Nephron (organoid): ENCODE measurements at regions not wholly inside any gene's neighbourhood (a gene's known extent, or its start where the extent isn't known, plus 50 kb on each side); places are given as distances from the start of the nearest gene placed in this dataset.
"Not testable (repeated sequence)": the region's sequence is repeated elsewhere in the genome, so short reads cannot be mapped to it uniquely, and the experiment has no call there.

Experiments used
- H3K27ac Mint-ChIP-seq, 3 experiments: 2 replicates each; pipeline ENCODE4 v1.8.0; 2020; ENCODE audit warnings: mixed read lengths in 3 of 3, mild to moderate bottlenecking in 2 of 3, moderate library complexity in 1 of 3
- H3K27me3 Mint-ChIP-seq: 2 replicates; pipeline ENCODE4 v1.8.0; 2021; ENCODE audit warnings: low read depth, mild to moderate bottlenecking, moderate library complexity, mixed read lengths
- H3K36me3 Mint-ChIP-seq: 2 replicates; pipeline ENCODE4 v1.8.0; 2020; ENCODE audit warnings: low read depth, mixed read lengths
- H3K4me1 Mint-ChIP-seq: 2 replicates; pipeline ENCODE4 v1.8.0; 2020; ENCODE audit warnings: mixed read lengths
- H3K4me3 Mint-ChIP-seq, 3 experiments: 2 replicates each; pipeline ENCODE4 v1.8.0; 2020; ENCODE audit warnings: mild to moderate bottlenecking in 3 of 3, mixed read lengths in 3 of 3, moderate library complexity in 2 of 3
- H3K9me3 Mint-ChIP-seq: 2 replicates; pipeline ENCODE4 v1.8.0; 2020; ENCODE audit warnings: mixed read lengths
- TF ChIP-seq, protein P1 (sequence below), 3 experiments: fragments of 200-600 bp; sonication (generic); IDR thresholded peaks; one replicate each; pipeline ENCODE4 v1.5.0; 2021; ENCODE audit warnings: antibody characterized with exemption in 3 of 3; ENCODE audit not compliant: unreplicated experiment in 3 of 3

DNA sequence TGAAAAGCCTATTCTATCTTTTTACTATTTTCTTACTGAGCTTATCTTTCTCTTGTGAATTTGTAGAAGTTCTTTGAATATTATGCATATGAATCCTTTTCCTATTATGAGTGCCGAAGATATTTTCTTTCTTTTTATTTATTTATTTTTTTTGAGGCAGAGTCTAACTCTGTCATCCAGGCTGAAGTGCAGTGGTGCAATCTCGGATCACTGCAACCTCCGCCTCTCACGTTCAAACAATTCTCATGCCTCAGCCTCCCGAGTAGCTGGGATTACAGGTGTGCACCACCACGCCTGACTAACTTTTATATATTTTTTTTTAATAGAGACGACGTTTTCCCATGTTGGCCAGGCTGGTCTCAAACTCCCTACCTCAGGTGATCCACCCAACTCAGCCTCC lies 109.8 kb downstream of the RHOU start:
- peaks cover 14% of the 10 kb centered on the region for H3K9me3 Mint-ChIP-seq
- H3K27me3 Mint-ChIP-seq: peaks cover 12% of the 10 kb centered on the region
- no peaks in the 10 kb centered on the region for H3K36me3 Mint-ChIP-seq
- peaks cover 27% of the 10 kb centered on the region for H3K4me1 Mint-ChIP-seq
- no peak overlapping the region for H3K27ac Mint-ChIP-seq
- H3K4me3 Mint-ChIP-seq: no peak overlapping the region
- TF ChIP-seq, protein P1, sequence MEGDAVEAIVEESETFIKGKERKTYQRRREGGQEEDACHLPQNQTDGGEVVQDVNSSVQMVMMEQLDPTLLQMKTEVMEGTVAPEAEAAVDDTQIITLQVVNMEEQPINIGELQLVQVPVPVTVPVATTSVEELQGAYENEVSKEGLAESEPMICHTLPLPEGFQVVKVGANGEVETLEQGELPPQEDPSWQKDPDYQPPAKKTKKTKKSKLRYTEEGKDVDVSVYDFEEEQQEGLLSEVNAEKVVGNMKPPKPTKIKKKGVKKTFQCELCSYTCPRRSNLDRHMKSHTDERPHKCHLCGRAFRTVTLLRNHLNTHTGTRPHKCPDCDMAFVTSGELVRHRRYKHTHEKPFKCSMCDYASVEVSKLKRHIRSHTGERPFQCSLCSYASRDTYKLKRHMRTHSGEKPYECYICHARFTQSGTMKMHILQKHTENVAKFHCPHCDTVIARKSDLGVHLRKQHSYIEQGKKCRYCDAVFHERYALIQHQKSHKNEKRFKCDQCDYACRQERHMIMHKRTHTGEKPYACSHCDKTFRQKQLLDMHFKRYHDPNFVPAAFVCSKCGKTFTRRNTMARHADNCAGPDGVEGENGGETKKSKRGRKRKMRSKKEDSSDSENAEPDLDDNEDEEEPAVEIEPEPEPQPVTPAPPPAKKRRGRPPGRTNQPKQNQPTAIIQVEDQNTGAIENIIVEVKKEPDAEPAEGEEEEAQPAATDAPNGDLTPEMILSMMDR (IDR thresholded peaks at IDR 0.05; ENCODE audit: unreplicated experiment in 3 of 3): no peak

DNA sequence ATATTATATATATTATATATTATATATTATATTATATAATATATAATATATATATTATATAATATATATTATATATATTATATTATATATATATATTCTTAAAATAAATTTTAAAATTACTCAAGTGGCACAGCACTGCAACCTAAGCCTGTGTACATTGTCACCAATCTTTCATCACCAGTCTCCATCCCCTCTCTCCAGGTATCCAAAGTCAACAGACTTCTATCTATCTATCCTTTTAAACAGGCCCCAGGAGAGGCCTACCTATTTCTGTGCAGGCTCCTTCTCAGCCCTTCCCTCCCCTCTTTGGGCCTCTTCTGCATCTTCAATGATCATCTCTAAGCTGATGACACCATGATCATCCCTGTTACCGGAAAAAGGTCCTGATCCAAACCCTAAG lies 111.7 kb downstream of the RHOU start:
- H3K9me3 Mint-ChIP-seq: peaks cover 14% of the 10 kb centered on the region
- H3K36me3 Mint-ChIP-seq: no peaks in the 10 kb centered on the region
- peaks cover 41% of the 10 kb centered on the region for H3K4me1 Mint-ChIP-seq
- no peak overlapping the region for H3K4me3 Mint-ChIP-seq
- TF ChIP-seq, protein P1 (IDR thresholded peaks at IDR 0.05; ENCODE audit: unreplicated experiment in 3 of 3): no peak
- peaks cover 14% of the 10 kb centered on the region for H3K27me3 Mint-ChIP-seq
- peak overlapping the region in 1 of 3 experiments; percentile 20 for H3K27ac Mint-ChIP-seq

DNA sequence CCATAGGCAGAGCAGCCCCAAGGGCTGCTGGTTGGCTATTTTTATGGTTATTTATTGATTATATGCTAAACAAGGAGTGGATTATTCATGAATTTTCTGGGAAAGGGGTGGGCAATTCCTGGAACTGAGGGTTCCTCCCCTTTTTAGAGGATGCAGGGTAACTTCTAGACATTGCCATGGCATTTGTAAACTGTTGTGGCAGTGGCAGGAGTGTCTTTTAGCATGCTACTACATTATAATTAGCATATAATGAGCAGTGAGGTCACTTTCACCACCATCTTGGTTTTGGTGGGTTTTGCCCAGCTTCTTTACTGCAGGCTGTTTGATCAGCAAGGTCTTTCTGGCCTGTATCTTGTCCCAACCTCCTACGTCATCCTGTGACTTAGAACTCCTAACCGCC lies 112.2 kb downstream of the RHOU start:
- peaks cover 14% of the 10 kb centered on the region for H3K9me3 Mint-ChIP-seq
- not testable (repeated sequence) for H3K36me3 Mint-ChIP-seq, H3K4me3 Mint-ChIP-seq, H3K27ac Mint-ChIP-seq
- peaks cover 44% of the 10 kb centered on the region for H3K4me1 Mint-ChIP-seq
- peaks cover 14% of the 10 kb centered on the region for H3K27me3 Mint-ChIP-seq

DNA sequence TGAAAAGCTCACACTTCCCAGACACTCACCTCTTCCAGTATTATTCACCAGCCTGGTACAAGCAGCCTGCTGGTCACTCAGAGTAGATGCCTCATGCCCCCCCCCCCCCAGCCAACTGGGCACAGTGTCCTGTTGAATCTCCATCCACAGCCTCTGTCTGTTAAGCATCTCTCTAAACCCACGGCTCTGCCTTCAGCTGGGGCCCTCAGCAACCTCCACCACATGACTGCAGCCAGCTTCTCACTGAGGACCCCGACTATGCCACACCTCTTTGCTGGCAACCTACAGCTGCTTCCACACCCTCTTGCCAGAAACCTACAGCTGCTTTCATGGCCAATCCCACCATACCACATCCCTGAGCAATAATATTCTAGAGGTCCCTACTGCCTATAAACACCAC lies 113.1 kb downstream of the RHOU start:
- Mint-ChIP-seq H3K9me3 (peaks cover 8% of the 10 kb centered on the region), H3K4me3 (no peak overlapping the region), H3K36me3 (no peaks in the 10 kb centered on the region), H3K27ac (peak overlapping the region in 1 of 3 experiments; percentile 14), H3K27me3 (peaks cover 14% of the 10 kb centered on the region), H3K4me1 (peaks cover 46% of the 10 kb centered on the region)
- TF ChIP-seq, protein P1 (IDR thresholded peaks at IDR 0.05; ENCODE audit: unreplicated experiment in 3 of 3): no peak

DNA sequence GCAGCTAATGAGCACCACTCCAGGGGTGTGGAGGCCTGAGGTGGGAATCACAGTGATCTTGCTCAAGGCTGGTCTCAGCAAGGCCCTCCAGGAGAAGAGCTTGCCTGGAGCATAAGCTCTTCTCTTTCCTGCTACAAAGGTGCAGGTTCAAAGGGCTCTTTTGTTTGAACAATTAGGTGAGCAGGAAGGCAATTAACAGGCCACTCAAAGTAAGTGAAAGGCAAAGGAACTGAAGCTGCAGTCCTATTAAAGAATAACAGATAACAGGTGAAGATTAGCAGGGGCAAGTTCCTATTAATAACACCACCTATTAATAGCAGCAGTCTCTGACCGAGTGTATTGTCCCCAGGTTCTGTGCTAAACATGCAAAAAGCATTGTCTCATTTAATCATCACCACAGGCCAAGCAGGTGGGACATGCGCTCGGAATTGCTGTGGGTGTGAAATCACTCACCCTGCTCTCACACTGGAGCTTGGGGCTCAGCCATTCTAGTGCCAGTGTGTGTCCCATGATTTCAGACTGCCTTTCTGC lies 113.8 kb downstream of the RHOU start:
- Mint-ChIP-seq H3K36me3 (no peaks in the 10 kb centered on the region), H3K27me3 (peaks cover 14% of the 10 kb centered on the region), H3K9me3 (peaks cover 8% of the 10 kb centered on the region), H3K4me3 (no peak overlapping the region), H3K4me1 (peaks cover 46% of the 10 kb centered on the region), H3K27ac (peak overlapping the region in 2 of 3 experiments; percentile 15 to 18)
- TF ChIP-seq, protein P1 (IDR thresholded peaks at IDR 0.05; ENCODE audit: unreplicated experiment in 3 of 3): no peak

DNA sequence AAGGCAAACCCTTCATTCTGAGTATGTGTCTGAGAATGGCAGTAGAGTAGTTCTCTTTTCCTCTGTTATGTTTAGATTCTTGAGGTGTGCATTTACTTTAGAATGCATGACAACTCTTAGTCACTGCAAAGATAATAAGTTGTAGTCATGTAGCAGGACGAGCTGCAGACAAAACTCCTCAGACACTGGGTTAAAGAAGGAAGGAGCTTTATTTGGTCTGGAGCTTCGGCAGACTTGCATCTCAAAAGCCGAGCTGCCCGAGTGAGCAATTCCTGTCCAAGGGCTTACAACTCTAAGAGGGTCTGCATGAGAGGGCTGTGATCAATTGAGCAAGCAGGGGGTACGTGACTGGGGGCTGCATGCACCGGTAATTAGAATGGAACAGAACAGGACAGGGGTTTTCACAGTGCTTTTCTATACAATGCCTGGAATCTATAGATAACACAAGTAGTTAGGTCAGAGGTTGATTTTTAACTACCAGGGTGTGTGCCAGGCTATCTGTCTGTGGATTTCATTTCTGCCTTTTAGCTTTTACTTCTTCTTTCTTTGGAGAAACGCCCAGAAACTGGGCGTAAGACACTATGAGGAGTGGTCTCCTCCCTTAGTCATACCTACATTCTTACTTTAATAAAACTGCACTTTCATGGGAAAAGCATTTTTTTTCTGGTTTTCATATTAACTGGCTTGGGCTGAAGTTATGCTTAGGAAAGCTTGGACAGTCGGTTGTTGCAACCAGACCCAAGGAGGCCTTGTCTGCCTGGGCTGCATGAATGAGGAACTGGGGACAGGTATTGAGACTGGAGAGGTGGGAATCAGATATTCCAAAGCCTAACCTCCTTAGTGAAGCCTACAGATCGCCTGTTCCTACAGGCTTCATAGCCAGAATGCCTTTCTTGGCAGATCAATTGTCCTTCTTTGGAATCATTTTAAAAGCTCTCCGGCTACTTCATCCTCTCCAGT lies 115.1 kb downstream of the RHOU start:
- Mint-ChIP-seq H3K36me3 (no peaks in the 10 kb centered on the region), H3K27ac (peak overlapping the region; percentile 40 to 74 (median 66)), H3K9me3 (peaks cover 6% of the 10 kb centered on the region), H3K4me3 (no peak overlapping the region), H3K4me1 (peaks cover 46% of the 10 kb centered on the region), H3K27me3 (peaks cover 14% of the 10 kb centered on the region)
- TF ChIP-seq, protein P1 (IDR thresholded peaks at IDR 0.05; ENCODE audit: unreplicated experiment in 3 of 3): no peak
